Lower leg skin (tissue), 3 donors: ENCODE measurements at regions not wholly inside any gene's neighbourhood (a gene's known extent, or its start where the extent isn't known, plus 50 kb on each side); places are given as distances from the start of the nearest gene placed in this dataset.

Experiments
- CTCF ChIP-seq, 3 donors: fragments of 450-650 bp; IDR thresholded peaks; one replicate each; pipeline ENCODE4 v1.5.1; 2016; ENCODE audit warnings: antibody characterized with exemption in 3 of 3, mild to moderate bottlenecking in 3 of 3, moderate library complexity in 2 of 3
- POLR2A ChIP-seq, 2 donors: fragments of 450-650 bp; IDR thresholded peaks; one replicate each; pipeline ENCODE4 v1.6.1; 2016 to 2017; ENCODE audit warnings: antibody characterized with exemption in 2 of 2, mild to moderate bottlenecking in 1 of 2, moderate library complexity in 1 of 2

GRCh38 chr6:139964737-139965136 is 590.3 kb upstream of the CITED2 start:
- TF ChIP-seq CTCF (IDR thresholded peaks at IDR 0.05): no peak
- no peak for TF ChIP-seq POLR2A (IDR thresholded peaks at IDR 0.05)
